Mesenchymal stem cell (in vitro differentiated cells and primary cell): ENCODE measurements at regions not wholly inside any gene's neighbourhood (a gene's known extent, or its start where the extent isn't known, plus 50 kb on each side); places are given as distances from the start of the nearest gene placed in this dataset.

Source experiments
- DNase-seq: peaks from one replicate; pipeline ENCODE4 v3.0.0-alpha.2; 2013
- H2AFZ ChIP-seq: one replicate; pipeline ENCODE4 v1.6.1; 2013; ENCODE audit warnings: low read depth, mild to moderate bottlenecking, control low read depth, inconsistent platforms, low read length, moderate library complexity
- H2AK5ac ChIP-seq: 2 replicates; pipeline ENCODE4 v1.6.1; 2013; ENCODE audit warnings: low read length, moderate library complexity, mild to moderate bottlenecking, inconsistent platforms; ENCODE audit not compliant: severe bottlenecking
- H2BK120ac ChIP-seq: one replicate; pipeline ENCODE4 v1.6.1; 2013; ENCODE audit warnings: low read depth, mild to moderate bottlenecking, inconsistent platforms, low read length, moderate library complexity
- H2BK12ac ChIP-seq, 2 experiments: one replicate each; pipeline ENCODE4 v1.6.1; 2013; ENCODE audit warnings: inconsistent platforms in 2 of 2, low read length in 2 of 2, mild to moderate bottlenecking in 2 of 2, moderate library complexity in 2 of 2, control low read depth in 1 of 2
- H2BK15ac ChIP-seq: one replicate; pipeline ENCODE4 v1.6.1; 2013; ENCODE audit warnings: mild to moderate bottlenecking, low read depth, inconsistent platforms; ENCODE audit not compliant: poor library complexity, severe bottlenecking
- H2BK5ac ChIP-seq: 2 replicates; pipeline ENCODE4 v1.6.1; 2013; ENCODE audit warnings: low read depth, mild to moderate bottlenecking, low read length, control low read depth, inconsistent platforms; ENCODE audit not compliant: poor library complexity, severe bottlenecking
- H3K14ac ChIP-seq, 2 experiments: one replicate each; pipeline ENCODE4 v1.6.1; 2013; ENCODE audit warnings: inconsistent platforms in 2 of 2, low read length in 2 of 2, control low read depth in 1 of 2, mild to moderate bottlenecking in 1 of 2, moderate library complexity in 1 of 2
- H3K18ac ChIP-seq, 2 experiments: one replicate each; pipeline ENCODE4 v1.6.1; 2013; ENCODE audit warnings: inconsistent platforms in 2 of 2, low read length in 2 of 2, control low read depth in 1 of 2, low read depth in 1 of 2, mild to moderate bottlenecking in 1 of 2
- H3K23ac ChIP-seq, 2 experiments: one replicate each; pipeline ENCODE4 v1.6.1; 2013; ENCODE audit warnings: inconsistent platforms in 2 of 2, low read length in 2 of 2, mild to moderate bottlenecking in 2 of 2, moderate library complexity in 2 of 2, control low read depth in 1 of 2
- H3K27ac ChIP-seq: 2 replicates; pipeline ENCODE4 v1.5.1; 2013; ENCODE audit warnings: mild to moderate bottlenecking, moderate library complexity, low read length, control low read depth, inconsistent platforms; ENCODE audit not compliant: poor library complexity, severe bottlenecking
- H3K27me3 ChIP-seq, 2 experiments: 2 replicates each; pipeline versions ENCODE4 v1.6.1 to v1.7.0; 2013; ENCODE audit warnings: low read length in 2 of 2, mild to moderate bottlenecking in 2 of 2, moderate library complexity in 2 of 2, control low read depth in 1 of 2, inconsistent platforms in 1 of 2; ENCODE audit not compliant: control insufficient read depth in 1 of 2, insufficient read depth in 1 of 2
- H3K36me3 ChIP-seq, 2 experiments: 2 replicates each; pipeline versions ENCODE4 v1.6.1 to v1.7.0; 2013; ENCODE audit warnings: low read length in 2 of 2, control low read depth in 1 of 2, inconsistent platforms in 1 of 2, low read depth in 1 of 2, mild to moderate bottlenecking in 1 of 2; ENCODE audit not compliant: insufficient read depth in 2 of 2, control insufficient read depth in 1 of 2
- H3K4ac ChIP-seq, 2 experiments: one replicate each; pipeline ENCODE4 v1.6.1; 2013; ENCODE audit warnings: inconsistent platforms in 2 of 2, low read length in 2 of 2, mild to moderate bottlenecking in 2 of 2, moderate library complexity in 2 of 2, control low read depth in 1 of 2, low read depth in 1 of 2
- H3K4me1 ChIP-seq: 2 replicates; pipeline ENCODE4 v1.6.1; 2013; ENCODE audit warnings: low read depth, low read length, control low read depth; ENCODE audit not compliant: control insufficient read depth, insufficient read depth
- H3K4me2 ChIP-seq: 2 replicates; pipeline ENCODE4 v1.6.1; 2013; ENCODE audit warnings: low read length, mild to moderate bottlenecking, inconsistent platforms; ENCODE audit not compliant: poor library complexity, severe bottlenecking
- H3K4me3 ChIP-seq, 2 experiments: 2 replicates each; pipeline versions ENCODE4 v1.5.1 to v1.7.0; 2013; ENCODE audit warnings: low read length in 2 of 2, mild to moderate bottlenecking in 2 of 2, control low read depth in 1 of 2, low read depth in 1 of 2; ENCODE audit not compliant: insufficient read depth in 1 of 2
- H3K79me1 ChIP-seq: replicated peaks from 2 replicates; pipeline ENCODE4 v1.6.1; 2013; ENCODE audit warnings: mild to moderate bottlenecking, control low read depth, low read length, inconsistent platforms; ENCODE audit not compliant: poor library complexity, severe bottlenecking
- H3K9ac ChIP-seq: 2 replicates; pipeline ENCODE4 v1.7.0; 2013; ENCODE audit warnings: mild to moderate bottlenecking, low read length, moderate library complexity
- H3K9me3 ChIP-seq: 2 replicates; pipeline ENCODE4 v1.7.0; 2013; ENCODE audit warnings: mild to moderate bottlenecking, low read length; ENCODE audit not compliant: control insufficient read depth
- H4K8ac ChIP-seq: one replicate; pipeline ENCODE4 v1.6.1; 2013; ENCODE audit warnings: inconsistent platforms, mild to moderate bottlenecking, low read length, moderate library complexity
- H4K91ac ChIP-seq: one replicate; pipeline ENCODE4 v1.6.1; 2013; ENCODE audit warnings: mild to moderate bottlenecking, low read length, inconsistent platforms
- WGBS: methylation state at CpG from one replicate; pipeline ENCODE4 v1.1.7; 2013; ENCODE audit warnings: mixed read lengths; 5-methylcytosine and 5-hydroxymethylcytosine counted together

DNA sequence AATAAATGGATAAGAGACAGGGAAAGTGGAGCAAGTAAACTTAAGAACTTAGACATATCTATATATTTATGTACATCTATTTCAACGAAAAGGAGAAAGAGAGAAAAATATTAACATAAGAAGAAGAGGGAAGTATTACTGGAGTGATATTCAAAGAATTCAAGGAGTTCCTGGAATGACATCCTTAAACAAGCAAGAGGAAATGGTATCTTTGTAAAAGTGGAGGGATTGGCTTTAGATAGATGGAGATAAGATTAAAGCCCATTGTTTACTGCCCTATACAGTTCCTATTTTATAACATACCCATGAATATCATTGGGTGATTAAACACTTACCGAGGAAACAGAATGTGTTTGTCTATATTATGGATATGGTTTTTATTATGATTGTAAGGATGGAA lies 1036.3 kb downstream of the TTLL7 start:
- H3K4me2 ChIP-seq = no peak overlapping the region
- H3K4me3 ChIP-seq = no peak overlapping the region
- 100% methylated on average over 1 of the region's 2 CpGs for WGBS
- H3K14ac ChIP-seq = no peak overlapping the region
- no peak overlapping the region for H4K8ac ChIP-seq
- no peak overlapping the region for H2BK5ac ChIP-seq
- no peak for DNase-seq
- no peak overlapping the region for H2BK15ac ChIP-seq
- no peak overlapping the region for H3K23ac ChIP-seq
- H2AK5ac ChIP-seq = no peak overlapping the region
- H3K9ac ChIP-seq = no peak overlapping the region
- H3K4me1 ChIP-seq = no peaks in the 10 kb centered on the region
- H3K27me3 ChIP-seq = no peaks in the 10 kb centered on the region
- H2BK120ac ChIP-seq = no peak overlapping the region
- H3K36me3 ChIP-seq = no peaks in the 10 kb centered on the region
- H3K4ac ChIP-seq = no peak overlapping the region
- H3K27ac ChIP-seq = no peak overlapping the region
- no peak overlapping the region for H4K91ac ChIP-seq
- H3K79me1 ChIP-seq = no peaks in the 10 kb centered on the region
- no peak overlapping the region for H2AFZ ChIP-seq
- no peaks in the 10 kb centered on the region for H3K9me3 ChIP-seq
- no peak overlapping the region for H2BK12ac ChIP-seq
- H3K18ac ChIP-seq = no peak overlapping the region

DNA sequence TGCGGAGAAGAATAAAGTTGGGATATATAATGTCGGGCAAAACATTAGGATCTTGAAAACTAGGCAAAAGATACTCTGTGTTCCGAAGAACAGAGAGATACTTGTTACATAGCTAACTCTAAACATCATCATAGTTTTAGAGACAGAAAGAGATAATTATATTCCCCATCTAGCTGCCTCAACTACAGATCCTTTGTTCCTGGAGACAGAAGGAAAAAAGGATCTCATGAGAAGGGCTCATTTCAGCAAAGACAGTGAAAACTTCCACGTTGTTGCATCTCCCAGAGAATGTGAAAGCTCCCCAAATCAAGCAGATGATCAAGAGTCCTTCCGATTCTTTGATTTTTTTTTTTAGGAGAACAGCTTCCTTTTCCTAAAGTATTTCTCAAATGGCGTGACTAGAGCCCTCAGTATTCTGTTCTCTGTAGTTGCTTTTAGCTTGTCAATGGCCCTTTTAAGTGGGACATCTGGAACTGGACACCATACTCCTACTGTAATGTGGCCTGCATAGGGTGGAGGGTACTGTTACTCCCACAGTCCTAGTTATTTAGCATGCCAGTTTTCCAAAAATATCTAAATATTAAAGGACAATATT lies 1048.2 kb downstream of the TTLL7 start:
- Histone ChIP-seq H3K36me3 (no peaks in the 10 kb centered on the region), H4K8ac (no peak overlapping the region)
- no peak for DNase-seq

DNA sequence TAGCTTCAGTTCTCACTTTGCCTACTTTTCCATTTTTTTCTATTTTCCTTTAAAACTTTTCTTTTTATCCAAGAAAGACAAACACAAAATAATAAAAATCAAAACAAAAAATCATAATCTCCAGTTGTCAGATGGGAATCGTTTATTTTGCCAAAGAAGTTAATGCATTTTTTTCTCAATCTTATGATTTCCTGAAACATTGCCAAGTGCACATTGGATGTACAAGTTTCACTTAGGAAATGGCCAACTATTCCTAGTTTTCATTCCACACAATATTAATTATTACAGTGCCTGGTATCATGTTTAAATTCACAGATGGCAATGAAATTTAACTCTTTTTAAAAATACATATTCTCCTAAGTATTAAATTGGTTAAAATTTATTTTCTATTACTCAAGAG lies 1050.5 kb downstream of the TTLL7 start:
- no peaks in the 10 kb centered on the region for H3K79me1 ChIP-seq
- H3K4me3 ChIP-seq = no peak overlapping the region
- H3K4ac ChIP-seq = no peak overlapping the region
- H3K9me3 ChIP-seq = no peaks in the 10 kb centered on the region
- H4K91ac ChIP-seq = no peak overlapping the region
- H2AFZ ChIP-seq = no peak overlapping the region
- no peak overlapping the region for H3K9ac ChIP-seq
- H3K27me3 ChIP-seq = no peaks in the 10 kb centered on the region
- H2BK5ac ChIP-seq = no peak overlapping the region
- no peak overlapping the region for H4K8ac ChIP-seq
- no peak overlapping the region for H3K14ac ChIP-seq
- H3K18ac ChIP-seq = no peak overlapping the region
- no peak for DNase-seq
- no peak overlapping the region for H3K4me2 ChIP-seq
- WGBS = 100% methylated on average over 1 of the region's 1 CpG
- H2BK15ac ChIP-seq = no peak overlapping the region
- H3K23ac ChIP-seq = no peak overlapping the region
- no peaks in the 10 kb centered on the region for H3K4me1 ChIP-seq
- no peak overlapping the region for H2BK120ac ChIP-seq
- H3K27ac ChIP-seq = no peak overlapping the region
- H2AK5ac ChIP-seq = no peak overlapping the region
- H3K36me3 ChIP-seq = no peaks in the 10 kb centered on the region
- no peak overlapping the region for H2BK12ac ChIP-seq

More for the DNA sequence above, 1048.2 kb downstream of the TTLL7 start:
- Histone ChIP-seq H3K9ac (no peak overlapping the region), H3K79me1 (no peaks in the 10 kb centered on the region), H2BK5ac (no peak overlapping the region), H3K4me3 (no peak overlapping the region), H3K4me2 (no peak overlapping the region), H3K27ac (no peak overlapping the region), H3K14ac (no peak overlapping the region), H2BK12ac (no peak overlapping the region), H3K4me1 (no peaks in the 10 kb centered on the region), H2BK15ac (no peak overlapping the region), H3K4ac (no peak overlapping the region), H3K9me3 (no peaks in the 10 kb centered on the region), H2BK120ac (no peak overlapping the region), H2AFZ (no peak overlapping the region), H3K23ac (no peak overlapping the region), H2AK5ac (no peak overlapping the region), H3K27me3 (no peaks in the 10 kb centered on the region), H4K91ac (no peak overlapping the region), H3K18ac (no peak overlapping the region)
- WGBS = 97% methylated on average over 4 of the region's 6 CpGs

DNA sequence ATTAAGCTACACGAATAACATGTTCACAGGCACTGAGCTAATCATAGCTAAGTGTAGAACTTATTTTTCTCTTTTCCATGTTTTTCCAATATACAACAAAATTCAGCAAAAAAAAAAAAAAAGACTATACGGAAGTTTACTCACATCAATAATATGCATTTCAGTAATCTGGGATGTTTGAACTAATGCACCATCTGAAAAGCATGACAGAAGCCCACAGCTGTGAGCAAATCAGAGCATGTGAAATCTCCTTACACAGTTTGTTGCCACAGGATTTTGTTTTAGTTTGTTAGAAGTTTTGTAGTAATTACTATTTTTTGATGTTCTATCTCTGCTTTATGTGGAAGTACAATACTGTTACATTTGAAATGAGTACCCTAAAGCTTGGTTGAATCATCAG lies 1051.7 kb downstream of the TTLL7 start:
- Histone ChIP-seq H2BK12ac (peak overlapping the region in 1 of 2 experiments; percentile 90), H4K8ac (no peak overlapping the region), H3K23ac (no peak overlapping the region), H2AK5ac (no peak overlapping the region), H3K36me3 (no peaks in the 10 kb centered on the region), H3K4me1 (no peaks in the 10 kb centered on the region), H3K4me3 (no peak overlapping the region), H3K79me1 (no peaks in the 10 kb centered on the region), H3K27me3 (no peaks in the 10 kb centered on the region), H2BK120ac (no peak overlapping the region), H4K91ac (no peak overlapping the region), H3K18ac (no peak overlapping the region), H3K9me3 (no peaks in the 10 kb centered on the region), H2AFZ (no peak overlapping the region), H2BK5ac (no peak overlapping the region), H2BK15ac (no peak overlapping the region), H3K4me2 (no peak overlapping the region), H3K27ac (no peak overlapping the region), H3K9ac (no peak overlapping the region), H3K4ac (no peak overlapping the region), H3K14ac (no peak overlapping the region)
- 75% methylated on average over 1 of the region's 2 CpGs for WGBS
- peak; percentile 41 for DNase-seq
